ENCODE measurements at regions not wholly inside any gene's neighbourhood (a gene's known extent, or its start where the extent isn't known, plus 50 kb on each side); places are given as distances from the start of the nearest gene placed in this dataset.
A peak's percentile ranks its signal among the peaks of the same experiment; 100 is the strongest.

GRCh38 chr1:173362543-173362942 is 114.6 kb upstream of the PRDX6 start (continued):
- TF ChIP-seq ATF2 (CRISPR knock-in tag; IDR thresholded peaks at IDR 0.05; ENCODE audit: borderline replicate concordance, low read depth), result no peak
- no peak for TF ChIP-seq ZNF416 (CRISPR knock-in tag; IDR thresholded peaks at IDR 0.05)
- no peak for TF ChIP-seq ZNF281 (CRISPR knock-in tag; IDR thresholded peaks at IDR 0.05)
- no peak for TF ChIP-seq ZBTB21 (CRISPR knock-in tag; IDR thresholded peaks at IDR 0.05; ENCODE audit: borderline replicate concordance)

- H3K27me3 Mint-ChIP-seq (ENCODE audit: low read depth), result no peaks in the 10 kb centered on the region; the same call in 1 of the 2 replicates
- peaks cover 12% of the 10 kb centered on the region for H3K4me1 Mint-ChIP-seq
- ATAC-seq, result peak; percentile 68; the same call in 1 of the 2 replicates
- TF ChIP-seq E2F1 (CRISPR knock-in tag; IDR thresholded peaks at IDR 0.05), result no peak
- TF ChIP-seq ZNF532 (CRISPR knock-in tag; IDR thresholded peaks at IDR 0.05; ENCODE audit: borderline replicate concordance), result no peak
- TF ChIP-seq FOXP1 (CRISPR knock-in tag; IDR thresholded peaks at IDR 0.05; ENCODE audit: borderline replicate concordance), result no peak
- no peak for TF ChIP-seq ZNF671 (CRISPR knock-in tag; IDR thresholded peaks at IDR 0.05)
- TF ChIP-seq ZSCAN18 (CRISPR knock-in tag; IDR thresholded peaks at IDR 0.05), result no peak
- peak; percentile 16 for DNase-seq (ENCODE audit: low spot score)
- H3K4me3 Mint-ChIP-seq, result no peak overlapping the region
- H3K36me3 Mint-ChIP-seq, result no peaks in the 10 kb centered on the region; the same call in 1 of the 2 replicates
- peaks cover 10% of the 10 kb centered on the region for H3K9me3 Mint-ChIP-seq
- ChIA-PET POLR2A (no interaction called here), CTCF (interaction anchor here (0.6 kb wide), 1 partner anchor 459 kb away, joined by 3 read pairs; no protein-coding TSS in a partner anchor)
- H3K27ac Mint-ChIP-seq, result no peak overlapping the region
These were observed 112.3 kb upstream of the PRDX6 start for GRCh38 chr1:173364827-173365226.

- H3K36me3 Mint-ChIP-seq, result no peaks in the 10 kb centered on the region; the same call in 1 of the 2 replicates
- ATAC-seq, result no peak
- DNase-seq (ENCODE audit: low spot score), result no peak
- no peak overlapping the region for H3K27ac Mint-ChIP-seq
- H3K4me1 Mint-ChIP-seq, result peaks cover 12% of the 10 kb centered on the region
- ChIA-PET CTCF (no interaction called here), POLR2A (no interaction called here)
- H3K9me3 Mint-ChIP-seq, result peaks cover 10% of the 10 kb centered on the region
- no peak overlapping the region for H3K4me3 Mint-ChIP-seq
- H3K27me3 Mint-ChIP-seq (ENCODE audit: low read depth), result no peaks in the 10 kb centered on the region; the same call in 1 of the 2 replicates
- no peak for TF ChIP-seq TEAD4 (CRISPR knock-in tag; IDR thresholded peaks at IDR 0.05)
- no peak for TF ChIP-seq IRF1 (CRISPR knock-in tag; IDR thresholded peaks at IDR 0.05)
- no peak for TF ChIP-seq MXD4 (CRISPR knock-in tag; IDR thresholded peaks at IDR 0.05; ENCODE audit: borderline replicate concordance)
- no peak for TF ChIP-seq ZBTB21 (CRISPR knock-in tag; IDR thresholded peaks at IDR 0.05; ENCODE audit: borderline replicate concordance)
- no peak for TF ChIP-seq MYBL2 (CRISPR knock-in tag; IDR thresholded peaks at IDR 0.05)
- TF ChIP-seq E2F5 (CRISPR knock-in tag; IDR thresholded peaks at IDR 0.05), result no peak
- TF ChIP-seq ELF4 (CRISPR knock-in tag; IDR thresholded peaks at IDR 0.05; ENCODE audit: low read depth), result no peak
- no peak for TF ChIP-seq AR (CRISPR knock-in tag; IDR thresholded peaks at IDR 0.05)
- no peak for TF ChIP-seq ZNF396 (CRISPR knock-in tag; IDR thresholded peaks at IDR 0.05; ENCODE audit: borderline replicate concordance)
These were observed 111.8 kb upstream of the PRDX6 start for GRCh38 chr1:173365341-173365740.

All from WTC11 (cell line).